ENCODE measurements at regions not wholly inside any gene's neighbourhood (a gene's known extent, or its start where the extent isn't known, plus 50 kb on each side); places are given as distances from the start of the nearest gene placed in this dataset.
"Not testable (repeated sequence)": the region's sequence is repeated elsewhere in the genome, so short reads cannot be mapped to it uniquely, and the experiment has no call there.

- no peak for DNase-seq (ENCODE audit: low spot score)
- H3K4me3 Mint-ChIP-seq (ENCODE audit: unreplicated experiment), result no peak overlapping the region
- no peaks in the 10 kb centered on the region for H3K36me3 Mint-ChIP-seq (ENCODE audit: low read depth, unreplicated experiment)
- H3K27ac Mint-ChIP-seq (ENCODE audit: unreplicated experiment), result no peak overlapping the region
- TF ChIP-seq CTCF (IDR thresholded peaks at IDR 0.05; ENCODE audit: unreplicated experiment), result no peak
- no peaks in the 10 kb centered on the region for H3K9me3 Mint-ChIP-seq (ENCODE audit: unreplicated experiment)
- no peaks in the 10 kb centered on the region for H3K4me1 Mint-ChIP-seq (ENCODE audit: unreplicated experiment)
- peaks cover 2% of the 10 kb centered on the region for H3K27me3 Mint-ChIP-seq (ENCODE audit: unreplicated experiment)
Measured at GRCh38 chr12:61574339-61574738, 685.9 kb upstream of the USP15 start.

- no peak for DNase-seq (ENCODE audit: low spot score)
- TF ChIP-seq CTCF (IDR thresholded peaks at IDR 0.05; ENCODE audit: unreplicated experiment), result no peak
- Mint-ChIP-seq H3K36me3 (ENCODE audit: low read depth, unreplicated experiment) (peaks cover 7% of the 10 kb centered on the region), H3K4me3 (ENCODE audit: unreplicated experiment) (no peak overlapping the region), H3K27ac (ENCODE audit: unreplicated experiment) (no peak overlapping the region), H3K27me3 (ENCODE audit: unreplicated experiment) (peaks cover 2% of the 10 kb centered on the region), H3K9me3 (ENCODE audit: unreplicated experiment) (no peaks in the 10 kb centered on the region), H3K4me1 (ENCODE audit: unreplicated experiment) (no peaks in the 10 kb centered on the region)
Measured at GRCh38 chr12:61584943-61585342, 675.3 kb upstream of the USP15 start.

- DNase-seq (ENCODE audit: low spot score); H3K27ac Mint-ChIP-seq (ENCODE audit: unreplicated experiment); H3K4me1 Mint-ChIP-seq (ENCODE audit: unreplicated experiment); H3K4me3 Mint-ChIP-seq (ENCODE audit: unreplicated experiment); H3K27me3 Mint-ChIP-seq (ENCODE audit: unreplicated experiment): not testable (repeated sequence)
- Mint-ChIP-seq H3K36me3 (ENCODE audit: low read depth, unreplicated experiment) (peaks cover 11% of the 10 kb centered on the region), H3K9me3 (ENCODE audit: unreplicated experiment) (peaks cover 11% of the 10 kb centered on the region)
Measured at GRCh38 chr12:61590864-61591263, 669.3 kb upstream of the USP15 start.

- H3K36me3 Mint-ChIP-seq (ENCODE audit: low read depth, unreplicated experiment), result no peaks in the 10 kb centered on the region
- H3K27me3 Mint-ChIP-seq (ENCODE audit: unreplicated experiment), result no peaks in the 10 kb centered on the region
- no peak for TF ChIP-seq CTCF (IDR thresholded peaks at IDR 0.05; ENCODE audit: unreplicated experiment)
- no peak overlapping the region for H3K4me3 Mint-ChIP-seq (ENCODE audit: unreplicated experiment)
- DNase-seq (ENCODE audit: low spot score), result no peak
- peaks cover 4% of the 10 kb centered on the region for H3K4me1 Mint-ChIP-seq (ENCODE audit: unreplicated experiment)
- H3K27ac Mint-ChIP-seq (ENCODE audit: unreplicated experiment), result no peak overlapping the region
- no peaks in the 10 kb centered on the region for H3K9me3 Mint-ChIP-seq (ENCODE audit: unreplicated experiment)
Measured at GRCh38 chr12:61610143-61610542, 650.1 kb upstream of the USP15 start.

GRCh38 chr12:61629702-61630101 is 630.5 kb upstream of the USP15 start:
- Mint-ChIP-seq H3K9me3 (ENCODE audit: unreplicated experiment) (no peaks in the 10 kb centered on the region), H3K27ac (ENCODE audit: unreplicated experiment) (no peak overlapping the region), H3K4me1 (ENCODE audit: unreplicated experiment) (no peaks in the 10 kb centered on the region), H3K4me3 (ENCODE audit: unreplicated experiment) (no peak overlapping the region), H3K27me3 (ENCODE audit: unreplicated experiment) (no peaks in the 10 kb centered on the region), H3K36me3 (ENCODE audit: low read depth, unreplicated experiment) (no peaks in the 10 kb centered on the region)
- TF ChIP-seq CTCF (IDR thresholded peaks at IDR 0.05; ENCODE audit: unreplicated experiment), result no peak
- no peak for DNase-seq (ENCODE audit: low spot score)

- no peak overlapping the region for H3K4me3 Mint-ChIP-seq (ENCODE audit: unreplicated experiment)
- no peaks in the 10 kb centered on the region for H3K36me3 Mint-ChIP-seq (ENCODE audit: low read depth, unreplicated experiment)
- DNase-seq (ENCODE audit: low spot score), result no peak
- H3K9me3 Mint-ChIP-seq (ENCODE audit: unreplicated experiment), result no peaks in the 10 kb centered on the region
- no peak for TF ChIP-seq CTCF (IDR thresholded peaks at IDR 0.05; ENCODE audit: unreplicated experiment)
- no peak overlapping the region for H3K27ac Mint-ChIP-seq (ENCODE audit: unreplicated experiment)
- H3K4me1 Mint-ChIP-seq (ENCODE audit: unreplicated experiment), result no peaks in the 10 kb centered on the region
- no peaks in the 10 kb centered on the region for H3K27me3 Mint-ChIP-seq (ENCODE audit: unreplicated experiment)
Measured at GRCh38 chr12:61646639-61647038, 613.6 kb upstream of the USP15 start.

Data from endothelial cell (in vitro differentiated cells).